ENCODE measurements at regions not wholly inside any gene's neighbourhood (a gene's known extent, or its start where the extent isn't known, plus 50 kb on each side); places are given as distances from the start of the nearest gene placed in this dataset.

GRCh38 chr6:84979541-84979940, 215.1 kb upstream of the TBX18 start:
- no peaks in the 10 kb centered on the region for H3K9me3 ChIP-seq (ENCODE audit: control insufficient read depth, insufficient read depth, low read length)
- no peak overlapping the region for H3K4me2 ChIP-seq (ENCODE audit: low read length)
- H3K36me3 ChIP-seq (ENCODE audit: control insufficient read depth, low read length): no peaks in the 10 kb centered on the region
- no peak overlapping the region for H3K4me3 ChIP-seq (ENCODE audit: low read length)
- no peaks in the 10 kb centered on the region for H3K79me2 ChIP-seq (ENCODE audit: control insufficient read depth, low read length)
- H3F3A ChIP-seq (ENCODE audit: control insufficient read depth, insufficient read depth): no peaks in the 10 kb centered on the region
- no peaks in the 10 kb centered on the region for H3K27me3 ChIP-seq (ENCODE audit: control insufficient read depth, low read length)
- H3K9me2 ChIP-seq (replicated peaks; ENCODE audit: control insufficient read depth, low read length): no peaks in the 10 kb centered on the region
- TF ChIP-seq EZH2phosphoT487 (IDR thresholded peaks at IDR 0.05; ENCODE audit: borderline replicate concordance, low read length): no peak
- TF ChIP-seq CTCF (IDR thresholded peaks at IDR 0.05; ENCODE audit: low read depth, low read length, poor library complexity, severe bottlenecking): no peak
- H3K27ac ChIP-seq (ENCODE audit: low read depth, low read length): no peak overlapping the region
- H3K4me1 ChIP-seq (ENCODE audit: control insufficient read depth, low read length): no peaks in the 10 kb centered on the region
- H4K20me1 ChIP-seq (ENCODE audit: control insufficient read depth, insufficient read depth, low read depth, low read length): no peaks in the 10 kb centered on the region

GRCh38 chr6:84977363-84977705, 212.9 kb upstream of the TBX18 start:
- H3K9me2 ChIP-seq (replicated peaks; ENCODE audit: control insufficient read depth, low read length): no peaks in the 10 kb centered on the region
- H3K9me3 ChIP-seq (ENCODE audit: control insufficient read depth, insufficient read depth, low read length): no peaks in the 10 kb centered on the region
- no peaks in the 10 kb centered on the region for H3K79me2 ChIP-seq (ENCODE audit: control insufficient read depth, low read length)
- H3K4me1 ChIP-seq (ENCODE audit: control insufficient read depth, low read length): no peaks in the 10 kb centered on the region
- TF ChIP-seq EZH2phosphoT487 (IDR thresholded peaks at IDR 0.05; ENCODE audit: borderline replicate concordance, low read length): no peak
- no peaks in the 10 kb centered on the region for H4K20me1 ChIP-seq (ENCODE audit: control insufficient read depth, insufficient read depth, low read depth, low read length)
- H3K27me3 ChIP-seq (ENCODE audit: control insufficient read depth, low read length): no peaks in the 10 kb centered on the region
- H3K27ac ChIP-seq (ENCODE audit: low read depth, low read length): no peak overlapping the region
- no peak overlapping the region for H3K4me3 ChIP-seq (ENCODE audit: low read length)
- no peaks in the 10 kb centered on the region for H3K36me3 ChIP-seq (ENCODE audit: control insufficient read depth, low read length)
- no peaks in the 10 kb centered on the region for H3F3A ChIP-seq (ENCODE audit: control insufficient read depth, insufficient read depth)
- H3K4me2 ChIP-seq (ENCODE audit: low read length): no peak overlapping the region

- H3K27me3 ChIP-seq (ENCODE audit: control insufficient read depth, low read length): no peaks in the 10 kb centered on the region
- H3K79me2 ChIP-seq (ENCODE audit: control insufficient read depth, low read length): no peaks in the 10 kb centered on the region
- no peaks in the 10 kb centered on the region for H4K20me1 ChIP-seq (ENCODE audit: control insufficient read depth, insufficient read depth, low read depth, low read length)
- H3K4me2 ChIP-seq (ENCODE audit: low read length): no peak overlapping the region
- H3K9me3 ChIP-seq (ENCODE audit: control insufficient read depth, insufficient read depth, low read length): no peaks in the 10 kb centered on the region
- no peak overlapping the region for H3K4me3 ChIP-seq (ENCODE audit: low read length)
- H3K27ac ChIP-seq (ENCODE audit: low read depth, low read length): no peak overlapping the region
- no peaks in the 10 kb centered on the region for H3F3A ChIP-seq (ENCODE audit: control insufficient read depth, insufficient read depth)
- H3K4me1 ChIP-seq (ENCODE audit: control insufficient read depth, low read length): no peaks in the 10 kb centered on the region
- no peaks in the 10 kb centered on the region for H3K36me3 ChIP-seq (ENCODE audit: control insufficient read depth, low read length)
- TF ChIP-seq EZH2phosphoT487 (IDR thresholded peaks at IDR 0.05; ENCODE audit: borderline replicate concordance, low read length): no peak
- no peak for TF ChIP-seq CTCF (IDR thresholded peaks at IDR 0.05; ENCODE audit: low read depth, low read length, poor library complexity, severe bottlenecking)
- no peaks in the 10 kb centered on the region for H3K9me2 ChIP-seq (replicated peaks; ENCODE audit: control insufficient read depth, low read length)
Observed at GRCh38 chr6:84976526-84977362, 212.3 kb upstream of the TBX18 start.

GRCh38 chr6:84975316-84975715, 210.9 kb upstream of the TBX18 start:
- Histone ChIP-seq H3K36me3 (ENCODE audit: control insufficient read depth, low read length) (no peaks in the 10 kb centered on the region), H3K4me2 (ENCODE audit: low read length) (no peak overlapping the region), H3K27ac (ENCODE audit: low read depth, low read length) (no peak overlapping the region), H4K20me1 (ENCODE audit: control insufficient read depth, insufficient read depth, low read depth, low read length) (no peaks in the 10 kb centered on the region), H3K79me2 (ENCODE audit: control insufficient read depth, low read length) (no peaks in the 10 kb centered on the region), H3K4me1 (ENCODE audit: control insufficient read depth, low read length) (no peaks in the 10 kb centered on the region), H3K27me3 (ENCODE audit: control insufficient read depth, low read length) (no peaks in the 10 kb centered on the region), H3K4me3 (ENCODE audit: low read length) (no peak overlapping the region), H3K9me2 (replicated peaks; ENCODE audit: control insufficient read depth, low read length) (no peaks in the 10 kb centered on the region), H3F3A (ENCODE audit: control insufficient read depth, insufficient read depth) (no peaks in the 10 kb centered on the region), H3K9me3 (ENCODE audit: control insufficient read depth, insufficient read depth, low read length) (no peaks in the 10 kb centered on the region)
- TF ChIP-seq CTCF (IDR thresholded peaks at IDR 0.05; ENCODE audit: low read depth, low read length, poor library complexity, severe bottlenecking) (no peak), EZH2phosphoT487 (IDR thresholded peaks at IDR 0.05; ENCODE audit: borderline replicate concordance, low read length) (no peak)

Measured in DOHH2 (cell line).